ENCODE measurements at regions not wholly inside any gene's neighbourhood (a gene's known extent, or its start where the extent isn't known, plus 50 kb on each side); places are given as distances from the start of the nearest gene placed in this dataset.

- no peak for TF ChIP-seq CTCF (IDR thresholded peaks at IDR 0.05; ENCODE audit: low read depth, low read length, missing control alignments)
- no peak for DNase-seq (ENCODE audit: extremely low read depth, low read depth)
- no peak overlapping the region for H3K4me3 ChIP-seq (replicated peaks; ENCODE audit: low read depth, low read length)
Observed at GRCh38 chr6:149127212-149127611, 190.3 kb upstream of the TAB2 start.

- TF ChIP-seq CTCF (IDR thresholded peaks at IDR 0.05; ENCODE audit: low read depth, low read length, missing control alignments) = no peak
- DNase-seq (ENCODE audit: extremely low read depth, low read depth) = no peak
- no peak overlapping the region for H3K4me3 ChIP-seq (replicated peaks; ENCODE audit: low read depth, low read length)
Observed at GRCh38 chr6:149128489-149129145, 188.9 kb upstream of the TAB2 start.

GRCh38 chr6:149129371-149130077 is 188.0 kb upstream of the TAB2 start:
- TF ChIP-seq CTCF (IDR thresholded peaks at IDR 0.05; ENCODE audit: low read depth, low read length, missing control alignments) = no peak
- peak; percentile 17 for DNase-seq (ENCODE audit: extremely low read depth, low read depth)
- H3K4me3 ChIP-seq (replicated peaks; ENCODE audit: low read depth, low read length) = no peak overlapping the region

GRCh38 chr6:149130090-149130489 is 187.4 kb upstream of the TAB2 start:
- no peak for TF ChIP-seq CTCF (IDR thresholded peaks at IDR 0.05; ENCODE audit: low read depth, low read length, missing control alignments)
- H3K4me3 ChIP-seq (replicated peaks; ENCODE audit: low read depth, low read length) = no peak overlapping the region
- DNase-seq (ENCODE audit: extremely low read depth, low read depth) = no peak

- TF ChIP-seq CTCF (IDR thresholded peaks at IDR 0.05; ENCODE audit: low read depth, low read length, missing control alignments) = no peak
- DNase-seq (ENCODE audit: extremely low read depth, low read depth) = no peak
- H3K4me3 ChIP-seq (replicated peaks; ENCODE audit: low read depth, low read length) = no peak overlapping the region
Observed at GRCh38 chr6:149130508-149130907, 187.0 kb upstream of the TAB2 start.

GRCh38 chr6:149131891-149132290 is 185.6 kb upstream of the TAB2 start:
- TF ChIP-seq CTCF (IDR thresholded peaks at IDR 0.05; ENCODE audit: low read depth, low read length, missing control alignments) = no peak
- H3K4me3 ChIP-seq (replicated peaks; ENCODE audit: low read depth, low read length) = no peak overlapping the region
- DNase-seq (ENCODE audit: extremely low read depth, low read depth) = no peak
